Osteocyte (in vitro differentiated cells): ENCODE measurements at regions not wholly inside any gene's neighbourhood (a gene's known extent, or its start where the extent isn't known, plus 50 kb on each side); places are given as distances from the start of the nearest gene placed in this dataset.
"Not testable (repeated sequence)": the region's sequence is repeated elsewhere in the genome, so short reads cannot be mapped to it uniquely, and the experiment has no call there.

Experiments used
- DNase-seq: peaks from one replicate; pipeline ENCODE4 v3.0.0; 2021; ENCODE audit warnings: mixed read lengths; ENCODE audit not compliant: unreplicated experiment; ENCODE audit errors: extremely low spot score
- H3K27ac Mint-ChIP-seq: one replicate; pipeline ENCODE4 v1.8.0; 2021; ENCODE audit warnings: mild to moderate bottlenecking, mixed read lengths; ENCODE audit not compliant: unreplicated experiment
- H3K27me3 Mint-ChIP-seq: one replicate; pipeline ENCODE4 v1.8.0; 2021; ENCODE audit warnings: mixed read lengths; ENCODE audit not compliant: unreplicated experiment
- H3K36me3 Mint-ChIP-seq: one replicate; pipeline ENCODE4 v1.8.0; 2021; ENCODE audit warnings: mixed read lengths; ENCODE audit not compliant: unreplicated experiment
- H3K4me1 Mint-ChIP-seq: one replicate; pipeline ENCODE4 v1.8.0; 2021; ENCODE audit warnings: mixed read lengths; ENCODE audit not compliant: unreplicated experiment
- H3K4me3 Mint-ChIP-seq: one replicate; pipeline ENCODE4 v1.8.0; 2021; ENCODE audit warnings: mild to moderate bottlenecking, moderate library complexity, mixed read lengths; ENCODE audit not compliant: unreplicated experiment
- H3K9me3 Mint-ChIP-seq: one replicate; pipeline ENCODE4 v1.8.0; 2021; ENCODE audit warnings: mixed read lengths; ENCODE audit not compliant: unreplicated experiment
- TF ChIP-seq, protein P1 (sequence below): fragments of 200-600 bp; sonication (generic); IDR thresholded peaks from 2 replicates; pipeline ENCODE4 v1.5.0; 2021; ENCODE audit warnings: antibody characterized with exemption, mild to moderate bottlenecking, moderate library complexity

DNA sequence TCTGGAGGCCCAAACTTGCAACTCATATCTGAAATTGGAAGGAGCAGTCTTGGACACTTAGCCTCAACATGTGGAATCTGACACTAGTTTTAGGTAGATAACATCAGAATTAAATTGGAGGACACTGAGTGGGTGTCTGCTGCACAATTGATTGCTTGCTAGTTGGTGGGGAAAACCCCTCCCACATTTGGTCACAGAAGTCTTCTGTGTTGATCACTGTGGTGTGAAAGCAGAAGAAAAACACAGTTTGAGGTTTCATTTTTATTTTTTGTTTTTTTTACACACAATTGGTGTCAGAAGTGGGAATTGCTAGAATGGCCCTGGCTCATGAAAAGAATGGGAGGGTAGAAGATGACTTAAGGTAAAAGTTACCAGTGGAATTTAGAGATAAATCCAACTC, 78.0 kb upstream of the CD163 start:
- Mint-ChIP-seq H3K4me1 (no peaks in the 10 kb centered on the region), H3K4me3 (no peak overlapping the region), H3K36me3 (no peaks in the 10 kb centered on the region), H3K9me3 (no peaks in the 10 kb centered on the region), H3K27me3 (peaks cover 2% of the 10 kb centered on the region), H3K27ac (no peak overlapping the region)
- TF ChIP-seq, protein P1, sequence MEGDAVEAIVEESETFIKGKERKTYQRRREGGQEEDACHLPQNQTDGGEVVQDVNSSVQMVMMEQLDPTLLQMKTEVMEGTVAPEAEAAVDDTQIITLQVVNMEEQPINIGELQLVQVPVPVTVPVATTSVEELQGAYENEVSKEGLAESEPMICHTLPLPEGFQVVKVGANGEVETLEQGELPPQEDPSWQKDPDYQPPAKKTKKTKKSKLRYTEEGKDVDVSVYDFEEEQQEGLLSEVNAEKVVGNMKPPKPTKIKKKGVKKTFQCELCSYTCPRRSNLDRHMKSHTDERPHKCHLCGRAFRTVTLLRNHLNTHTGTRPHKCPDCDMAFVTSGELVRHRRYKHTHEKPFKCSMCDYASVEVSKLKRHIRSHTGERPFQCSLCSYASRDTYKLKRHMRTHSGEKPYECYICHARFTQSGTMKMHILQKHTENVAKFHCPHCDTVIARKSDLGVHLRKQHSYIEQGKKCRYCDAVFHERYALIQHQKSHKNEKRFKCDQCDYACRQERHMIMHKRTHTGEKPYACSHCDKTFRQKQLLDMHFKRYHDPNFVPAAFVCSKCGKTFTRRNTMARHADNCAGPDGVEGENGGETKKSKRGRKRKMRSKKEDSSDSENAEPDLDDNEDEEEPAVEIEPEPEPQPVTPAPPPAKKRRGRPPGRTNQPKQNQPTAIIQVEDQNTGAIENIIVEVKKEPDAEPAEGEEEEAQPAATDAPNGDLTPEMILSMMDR: no peak
- no peak for DNase-seq

DNA sequence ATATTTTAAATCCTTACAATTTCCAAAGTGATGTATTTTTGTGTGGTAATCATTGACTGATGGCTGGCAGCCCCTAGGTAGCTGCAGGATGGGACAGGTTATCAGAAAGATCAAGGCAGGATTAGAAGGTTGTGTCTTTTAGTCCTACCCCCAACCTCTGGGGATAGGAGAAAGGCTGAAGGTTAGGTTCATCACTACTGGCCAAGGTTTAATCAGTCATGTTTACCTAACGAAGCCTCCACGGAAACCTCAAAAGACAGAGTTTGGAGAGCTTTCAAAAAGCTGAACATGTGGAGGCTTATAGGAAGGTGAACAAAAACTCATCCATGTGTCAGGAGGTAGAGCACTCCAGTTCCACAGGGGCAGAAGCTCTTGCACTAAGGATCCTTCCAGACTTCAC, 77.5 kb upstream of the CD163 start:
- no peak overlapping the region for H3K4me3 Mint-ChIP-seq
- DNase-seq: no peak
- peaks cover 3% of the 10 kb centered on the region for H3K27me3 Mint-ChIP-seq
- H3K4me1 Mint-ChIP-seq: no peaks in the 10 kb centered on the region
- TF ChIP-seq, protein P1: no peak
- no peaks in the 10 kb centered on the region for H3K9me3 Mint-ChIP-seq
- H3K36me3 Mint-ChIP-seq: no peaks in the 10 kb centered on the region
- no peak overlapping the region for H3K27ac Mint-ChIP-seq

DNA sequence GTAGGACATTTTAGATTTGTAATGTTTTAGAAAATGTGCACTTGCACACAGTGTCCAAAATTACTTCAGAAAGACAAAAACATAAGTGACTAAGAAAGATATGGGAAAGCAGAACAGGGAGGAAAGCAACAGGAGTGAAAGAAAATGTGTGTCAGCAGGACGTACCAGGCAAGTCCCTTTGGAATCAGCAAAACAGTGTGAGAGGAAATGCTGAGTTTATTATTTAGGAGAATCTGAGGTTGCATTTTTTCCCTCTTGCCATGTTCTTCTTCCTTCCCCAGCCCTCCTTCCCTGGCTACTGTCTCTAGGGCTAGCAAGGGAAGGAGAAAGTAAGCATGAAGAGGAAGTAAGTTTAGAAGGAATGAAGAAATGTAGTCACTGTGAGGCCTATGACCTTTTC, 67.7 kb upstream of the CD163 start:
- Mint-ChIP-seq H3K27ac (no peak overlapping the region), H3K9me3 (no peaks in the 10 kb centered on the region), H3K4me1 (no peaks in the 10 kb centered on the region), H3K4me3 (no peak overlapping the region), H3K27me3 (peaks cover 13% of the 10 kb centered on the region), H3K36me3 (no peaks in the 10 kb centered on the region)
- TF ChIP-seq, protein P1: no peak
- DNase-seq: no peak

DNA sequence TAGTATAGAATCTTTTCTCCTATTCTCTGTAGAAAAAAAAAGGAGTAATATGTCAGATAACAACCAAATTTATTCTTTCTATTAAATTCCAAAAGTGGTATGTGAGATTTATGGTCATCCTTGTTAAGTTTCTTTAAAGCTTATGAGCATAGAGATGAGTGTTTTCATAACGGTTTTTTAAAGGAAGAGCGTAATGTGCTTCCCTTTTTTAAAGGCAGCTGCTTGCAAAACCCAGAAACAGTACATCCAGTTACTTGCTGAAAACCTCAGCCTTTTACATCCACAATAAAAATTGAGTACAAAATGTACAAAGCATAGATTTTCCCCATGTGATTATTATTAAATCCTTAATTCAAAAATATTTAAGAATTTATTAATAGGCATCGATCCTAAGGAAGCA, 53.6 kb upstream of the CD163 start:
- no peak overlapping the region for H3K27ac Mint-ChIP-seq
- no peak for DNase-seq
- H3K27me3 Mint-ChIP-seq: peaks cover 4% of the 10 kb centered on the region
- no peaks in the 10 kb centered on the region for H3K36me3 Mint-ChIP-seq
- TF ChIP-seq, protein P1: no peak
- no peak overlapping the region for H3K4me3 Mint-ChIP-seq
- no peaks in the 10 kb centered on the region for H3K9me3 Mint-ChIP-seq
- H3K4me1 Mint-ChIP-seq: peaks cover 6% of the 10 kb centered on the region

DNA sequence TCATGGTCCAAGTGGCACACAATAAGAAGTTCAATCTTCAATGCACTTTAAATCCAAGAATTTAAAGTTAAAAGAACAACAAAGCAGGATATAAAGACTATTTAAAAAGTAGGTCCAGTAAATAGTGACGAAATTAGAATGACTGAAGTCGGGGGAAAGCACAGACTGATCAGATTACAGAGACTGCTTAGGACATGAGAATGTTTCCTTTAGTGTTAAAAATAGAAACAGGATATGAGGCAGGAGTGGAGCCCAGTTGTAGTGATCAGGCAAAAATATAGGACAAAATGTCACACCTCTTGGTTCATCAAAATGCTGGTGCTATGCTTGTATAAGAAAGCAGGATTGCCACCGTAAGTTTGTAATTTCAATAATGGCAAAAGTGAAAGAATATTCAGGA, 52.2 kb upstream of the CD163 start:
- peaks cover 4% of the 10 kb centered on the region for H3K27me3 Mint-ChIP-seq
- TF ChIP-seq, protein P1: no peak
- peaks cover 12% of the 10 kb centered on the region for H3K9me3 Mint-ChIP-seq
- no peak overlapping the region for H3K4me3 Mint-ChIP-seq
- H3K27ac Mint-ChIP-seq: peak overlapping the region; percentile 56
- peaks cover 6% of the 10 kb centered on the region for H3K4me1 Mint-ChIP-seq
- no peaks in the 10 kb centered on the region for H3K36me3 Mint-ChIP-seq
- DNase-seq: no peak

DNA sequence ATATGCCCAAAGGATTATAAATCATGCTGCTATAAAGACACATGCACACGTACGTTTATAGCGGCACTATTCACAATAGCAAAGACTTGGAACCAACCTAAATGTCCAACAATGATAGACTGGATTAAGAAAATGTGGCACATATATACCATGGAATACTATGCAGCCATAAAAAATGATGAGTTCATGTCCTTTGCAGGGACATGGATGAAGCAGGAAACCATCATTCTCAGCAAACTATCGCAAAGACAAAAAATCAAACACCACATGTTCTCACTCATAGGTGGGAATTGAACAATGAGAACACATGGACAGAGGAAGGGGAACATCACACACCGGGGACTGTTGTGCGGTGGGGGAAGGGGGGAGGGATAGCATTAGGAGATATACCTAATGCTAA, 51.3 kb upstream of the CD163 start:
- not testable (repeated sequence) for H3K27me3 Mint-ChIP-seq, H3K4me1 Mint-ChIP-seq, H3K27ac Mint-ChIP-seq, H3K4me3 Mint-ChIP-seq, H3K36me3 Mint-ChIP-seq, DNase-seq
- H3K9me3 Mint-ChIP-seq: peaks cover 15% of the 10 kb centered on the region
